ENCODE measurements at regions not wholly inside any gene's neighbourhood (a gene's known extent, or its start where the extent isn't known, plus 50 kb on each side); places are given as distances from the start of the nearest gene placed in this dataset.

DNA sequence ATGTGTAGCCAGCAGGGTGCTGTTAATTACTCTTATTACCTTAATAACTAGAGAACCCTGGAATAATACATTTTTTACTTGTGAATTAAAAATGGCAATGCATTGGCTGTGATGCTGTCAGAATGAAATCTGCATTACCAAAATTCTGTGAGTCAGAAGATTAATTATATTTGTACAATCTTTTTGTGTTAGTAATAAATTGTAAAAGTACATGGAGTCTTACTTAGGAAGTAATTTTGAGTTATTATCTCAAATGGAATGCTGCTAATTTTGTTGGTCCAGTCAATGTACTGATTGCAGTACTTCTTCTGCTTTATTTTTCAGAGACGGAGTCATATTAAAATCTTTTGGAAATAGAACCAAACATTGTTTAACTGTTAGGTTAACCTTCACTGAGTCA is 152.0 kb upstream of the SLC10A2 start:
- TF ChIP-seq, protein P1, sequence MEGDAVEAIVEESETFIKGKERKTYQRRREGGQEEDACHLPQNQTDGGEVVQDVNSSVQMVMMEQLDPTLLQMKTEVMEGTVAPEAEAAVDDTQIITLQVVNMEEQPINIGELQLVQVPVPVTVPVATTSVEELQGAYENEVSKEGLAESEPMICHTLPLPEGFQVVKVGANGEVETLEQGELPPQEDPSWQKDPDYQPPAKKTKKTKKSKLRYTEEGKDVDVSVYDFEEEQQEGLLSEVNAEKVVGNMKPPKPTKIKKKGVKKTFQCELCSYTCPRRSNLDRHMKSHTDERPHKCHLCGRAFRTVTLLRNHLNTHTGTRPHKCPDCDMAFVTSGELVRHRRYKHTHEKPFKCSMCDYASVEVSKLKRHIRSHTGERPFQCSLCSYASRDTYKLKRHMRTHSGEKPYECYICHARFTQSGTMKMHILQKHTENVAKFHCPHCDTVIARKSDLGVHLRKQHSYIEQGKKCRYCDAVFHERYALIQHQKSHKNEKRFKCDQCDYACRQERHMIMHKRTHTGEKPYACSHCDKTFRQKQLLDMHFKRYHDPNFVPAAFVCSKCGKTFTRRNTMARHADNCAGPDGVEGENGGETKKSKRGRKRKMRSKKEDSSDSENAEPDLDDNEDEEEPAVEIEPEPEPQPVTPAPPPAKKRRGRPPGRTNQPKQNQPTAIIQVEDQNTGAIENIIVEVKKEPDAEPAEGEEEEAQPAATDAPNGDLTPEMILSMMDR (IDR thresholded peaks at IDR 0.05; ENCODE audit: low read depth, low read length): no peak
- TF ChIP-seq POLR2A (IDR thresholded peaks at IDR 0.05; ENCODE audit: extremely low read depth, insufficient read length): no peak

Data from NB4 (cell line).